Uterus (tissue), 3 donors: ENCODE measurements at regions not wholly inside any gene's neighbourhood (a gene's known extent, or its start where the extent isn't known, plus 50 kb on each side); places are given as distances from the start of the nearest gene placed in this dataset.

Experiments used
- DNase-seq, 2 donors: peaks; one replicate each; pipeline ENCODE4 v3.0.0-alpha.2; 2019 to 2020
- H3K27ac ChIP-seq, 2 donors: fragments of 200-600 bp; sonication (generic); 1 replicate in 1 of 2; 2 replicates in 1 of 2; pipeline ENCODE4 v1.5.1; 2016 to 2018
- H3K27me3 ChIP-seq, 2 donors: fragments of 200-600 bp; sonication (generic); one replicate each; pipeline ENCODE4 v1.5.1; 2018 to 2019; ENCODE audit warnings: control low read depth in 1 of 2
- H3K36me3 ChIP-seq, 2 donors: fragments of 200-600 bp; sonication (generic); one replicate each; pipeline ENCODE4 v1.5.1; 2019; ENCODE audit warnings: control low read depth in 1 of 2
- H3K4me1 ChIP-seq, 2 donors: fragments of 200-600 bp; sonication (generic); one replicate each; pipeline ENCODE4 v1.5.1; 2018 to 2019; ENCODE audit warnings: control low read depth in 1 of 2
- H3K4me3 ChIP-seq, 2 donors: fragments of 200-600 bp; sonication (generic); 1 replicate in 1 of 2; 2 replicates in 1 of 2; pipeline ENCODE4 v1.5.1; 2018 to 2019; ENCODE audit warnings: mild to moderate bottlenecking in 1 of 2
- H3K9me3 ChIP-seq, 2 donors: fragments of 200-600 bp; sonication (generic); one replicate each; pipeline ENCODE4 v1.5.1; 2019; ENCODE audit warnings: control low read depth in 1 of 2
- CTCF ChIP-seq, 4 experiments: fragments of 200-600 bp in 2 of 4; fragments of 450-650 bp in 2 of 4; sonication (generic) in 2 of 4; IDR thresholded peaks; one replicate each; pipeline ENCODE4 v1.5.1; 2016 to 2019; ENCODE audit warnings: antibody characterized with exemption in 4 of 4, mild to moderate bottlenecking in 2 of 4, moderate library complexity in 1 of 4
- POLR2A ChIP-seq, 2 donors: fragments of 450-650 bp; IDR thresholded peaks; one replicate each; pipeline ENCODE4 v1.6.1; 2016; ENCODE audit warnings: antibody characterized with exemption in 2 of 2, mild to moderate bottlenecking in 1 of 2, moderate library complexity in 1 of 2
- intact Hi-C: fragments of 100-400 bp; cut with DNase I; formaldehyde crosslinking; loops from one replicate; pipeline ENCODE4 v1.15.1; 2023; ENCODE audit warnings: low total_unique reads
- donor health status: DM: yes; HTN: yes; CAD: no.

GRCh38 chr12:9349888-9350885, 142.0 kb upstream of the PZP start:
- H3K4me3 ChIP-seq: no peak overlapping the region
- H3K4me1 ChIP-seq: no peaks in the 10 kb centered on the region
- intact Hi-C loops: no loop called here
- H3K27ac ChIP-seq: no peak overlapping the region
- H3K36me3 ChIP-seq: no peaks in the 10 kb centered on the region
- peaks cover 0 to 2% of the 10 kb centered on the region in 2 donors for H3K9me3 ChIP-seq
- no peak for TF ChIP-seq POLR2A (IDR thresholded peaks at IDR 0.05)
- no peak for TF ChIP-seq CTCF (IDR thresholded peaks at IDR 0.05)
- no peak for DNase-seq
- H3K27me3 ChIP-seq: no peaks in the 10 kb centered on the region

DNA sequence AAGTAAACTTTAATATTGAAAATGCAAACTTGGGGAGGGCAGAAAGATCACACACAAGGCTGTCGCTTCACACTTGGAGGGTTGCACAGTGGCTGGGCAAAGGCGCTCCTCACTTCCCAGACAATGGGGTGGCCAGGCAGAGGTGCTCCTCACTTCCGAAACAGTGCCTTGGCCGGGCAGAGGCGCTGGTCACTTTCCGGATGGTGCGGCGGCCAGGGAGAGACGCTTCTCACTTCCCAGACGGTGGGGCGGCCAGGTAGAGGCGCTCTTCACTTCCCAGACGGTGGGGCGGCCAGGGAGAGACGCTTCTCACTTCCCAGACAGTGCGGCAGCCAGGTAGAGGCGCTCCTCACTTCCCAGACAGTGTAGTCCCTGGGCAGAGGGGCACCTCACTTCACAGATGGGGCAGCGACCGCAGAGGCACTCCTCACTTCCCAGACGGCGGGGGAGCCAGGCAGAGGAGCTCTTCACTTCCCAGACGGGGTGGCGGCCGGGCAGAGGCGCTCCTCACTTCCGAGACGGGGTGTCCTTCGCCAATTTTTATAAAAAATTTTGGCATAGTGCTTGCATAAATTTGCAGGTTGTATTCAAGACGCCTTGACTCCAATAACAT, 140.8 kb upstream of the PZP start:
- intact Hi-C loops: no loop called here
- no peaks in the 10 kb centered on the region for H3K27me3 ChIP-seq
- TF ChIP-seq POLR2A (IDR thresholded peaks at IDR 0.05) (no peak), CTCF (IDR thresholded peaks at IDR 0.05) (no peak)
- no peaks in the 10 kb centered on the region for H3K4me1 ChIP-seq
- DNase-seq: no peak
- no peaks in the 10 kb centered on the region for H3K36me3 ChIP-seq
- H3K27ac ChIP-seq: no peak overlapping the region
- no peak overlapping the region for H3K4me3 ChIP-seq
- H3K9me3 ChIP-seq: no peaks in the 10 kb centered on the region

DNA sequence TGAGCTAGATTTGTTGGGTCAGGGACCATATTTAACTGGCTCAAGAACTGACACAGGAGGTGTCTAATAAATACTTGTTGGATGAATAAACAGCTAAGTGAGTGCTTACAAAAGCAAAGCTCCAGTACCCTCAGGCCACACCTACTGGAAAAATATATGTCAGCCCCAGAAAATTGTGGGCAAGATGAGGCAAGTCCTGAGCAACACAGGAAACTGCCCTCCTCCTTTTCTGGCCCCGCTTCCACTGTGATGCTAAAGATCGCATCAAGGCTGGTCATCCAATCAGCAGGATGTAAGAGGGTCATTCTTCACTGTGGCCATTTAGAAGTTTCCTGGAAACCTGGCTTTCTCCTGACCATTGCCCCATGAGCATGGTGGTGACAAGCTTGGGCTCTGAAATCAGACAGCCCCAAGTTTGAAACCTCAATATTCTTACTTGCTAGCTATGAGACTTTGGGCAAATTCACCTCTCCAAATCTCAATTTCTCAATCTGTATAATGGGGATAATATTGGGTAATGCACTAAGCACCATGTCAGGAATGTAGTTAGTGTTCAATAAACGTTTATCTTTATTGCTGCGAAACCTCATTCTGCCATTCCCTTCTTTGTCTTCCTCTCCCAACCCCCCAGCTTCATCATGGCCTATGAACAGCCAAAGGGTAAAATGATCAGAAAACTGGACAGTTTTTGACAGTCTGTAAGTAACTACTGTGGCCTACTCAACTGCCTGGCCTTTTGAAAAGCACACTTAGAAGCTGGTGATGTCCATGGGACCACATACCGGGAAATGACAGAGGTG, 139.3 kb upstream of the PZP start:
- Histone ChIP-seq H3K9me3 (no peaks in the 10 kb centered on the region), H3K4me3 (no peak overlapping the region), H3K27me3 (no peaks in the 10 kb centered on the region), H3K36me3 (no peaks in the 10 kb centered on the region), H3K4me1 (no peaks in the 10 kb centered on the region), H3K27ac (no peak overlapping the region)
- intact Hi-C loops: no loop called here
- TF ChIP-seq CTCF (IDR thresholded peaks at IDR 0.05) (no peak), POLR2A (IDR thresholded peaks at IDR 0.05) (no peak)
- DNase-seq: no peak

GRCh38 chr12:9346866-9347327, 138.7 kb upstream of the PZP start:
- no peak for TF ChIP-seq CTCF (IDR thresholded peaks at IDR 0.05)
- TF ChIP-seq POLR2A (IDR thresholded peaks at IDR 0.05): no peak

More at GRCh38 chr12:9346866-9347327, 138.7 kb upstream of the PZP start:
- Histone ChIP-seq H3K9me3 (no peaks in the 10 kb centered on the region), H3K4me1 (no peaks in the 10 kb centered on the region), H3K27me3 (no peaks in the 10 kb centered on the region), H3K36me3 (no peaks in the 10 kb centered on the region), H3K4me3 (no peak overlapping the region), H3K27ac (no peak overlapping the region)
- intact Hi-C loops: no loop called here
- no peak for DNase-seq
